Spleen (tissue), 7 donors: ENCODE measurements at regions not wholly inside any gene's neighbourhood (a gene's known extent, or its start where the extent isn't known, plus 50 kb on each side); places are given as distances from the start of the nearest gene placed in this dataset.
"Not testable (repeated sequence)": the region's sequence is repeated elsewhere in the genome, so short reads cannot be mapped to it uniquely, and the experiment has no call there.

ENCODE experiments used
- CTCF ChIP-seq, 11 experiments: fragments of 200-600 bp in 7 of 11; fragments of 450-650 bp in 4 of 11; sonication (generic) in 4 of 11; IDR thresholded peaks in 8 of 11; conservative IDR thresholded peaks in 3 of 11; 1 replicate in 7 of 11; 2 replicates in 4 of 11; pipeline versions ENCODE4 v1.4.0 to v1.8.0; 2016 to 2021; ENCODE audit warnings: antibody characterized with exemption in 11 of 11, inconsistent platforms in 4 of 11, mild to moderate bottlenecking in 1 of 11
- POLR2A ChIP-seq, 3 donors: fragments of 450-650 bp; IDR thresholded peaks; one replicate each; pipeline ENCODE4 v1.5.1; 2017; ENCODE audit warnings: antibody characterized with exemption in 3 of 3, mild to moderate bottlenecking in 1 of 3
- POLR2AphosphoS5 ChIP-seq, 3 donors: sonication (generic); formaldehyde crosslinking; IDR thresholded peaks; one replicate each; pipeline ENCODE4 v1.5.1; 2017; ENCODE audit warnings: antibody characterized with exemption in 3 of 3
- donor health status: DM: no; HTN: no; CAD: no; lungs with moderate emphysema.
- donor health status: DM: no; HTN: no; CAD: no.
- donor health status: DM: no; HTN: no; CAD: no.

DNA sequence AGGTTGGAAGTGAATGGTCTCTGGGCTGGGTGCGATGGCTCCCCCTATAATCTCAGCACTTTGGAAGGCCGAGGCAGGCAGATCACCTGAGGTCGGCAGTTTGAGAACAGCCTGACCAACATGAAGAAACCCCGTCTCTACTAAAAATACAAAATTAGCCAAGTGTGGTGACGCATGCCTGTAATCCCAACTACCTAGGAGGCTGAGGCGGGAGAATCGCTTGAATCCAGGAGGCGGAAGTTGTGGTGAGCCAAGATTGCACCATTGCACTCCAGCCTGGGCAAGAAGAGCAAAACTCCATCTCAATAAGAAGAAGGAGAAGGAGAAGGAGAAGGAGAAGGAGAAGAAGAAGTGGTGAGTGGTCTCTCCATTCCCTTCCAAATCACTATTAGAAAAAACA, 434.0 kb downstream of the CD83 start:
- TF ChIP-seq CTCF (IDR thresholded peaks at IDR 0.05 in 8 of 11, conservative IDR thresholded peaks at IDR 0.05 in 3 of 11); POLR2A (IDR thresholded peaks at IDR 0.05); POLR2AphosphoS5 (IDR thresholded peaks at IDR 0.05): not testable (repeated sequence)
